Epidermal melanocyte (primary cell): ENCODE measurements at regions not wholly inside any gene's neighbourhood (a gene's known extent, or its start where the extent isn't known, plus 50 kb on each side); places are given as distances from the start of the nearest gene placed in this dataset.

ENCODE experiments used
- DNase-seq: peaks from one replicate; pipeline ENCODE4 v3.0.0; 2011; ENCODE audit warnings: low spot score; ENCODE audit not compliant: insufficient read length

GRCh38 chr15:97563516-97563915 lies 397.0 kb upstream of the ARRDC4 start:
- no peak for DNase-seq

- DNase-seq, result no peak
Observed at GRCh38 chr15:97566961-97567360, 393.5 kb upstream of the ARRDC4 start.

GRCh38 chr15:97567411-97567810 lies 393.1 kb upstream of the ARRDC4 start:
- no peak for DNase-seq

- no peak for DNase-seq
Observed at GRCh38 chr15:97576929-97577645, 383.4 kb upstream of the ARRDC4 start.

GRCh38 chr15:97585408-97585807 lies 375.1 kb upstream of the ARRDC4 start:
- no peak for DNase-seq

GRCh38 chr15:97592778-97593177 lies 367.7 kb upstream of the ARRDC4 start:
- DNase-seq, result no peak

GRCh38 chr15:97597801-97598200 lies 362.7 kb upstream of the ARRDC4 start:
- DNase-seq, result no peak

GRCh38 chr15:97598353-97598798 lies 362.1 kb upstream of the ARRDC4 start:
- DNase-seq, result no peak

- DNase-seq, result no peak
Observed at GRCh38 chr15:97600190-97600589, 360.3 kb upstream of the ARRDC4 start.

- DNase-seq, result no peak
Observed at GRCh38 chr15:97604677-97605076, 355.8 kb upstream of the ARRDC4 start.

GRCh38 chr15:97615114-97615513 lies 345.4 kb upstream of the ARRDC4 start:
- no peak for DNase-seq

GRCh38 chr15:97623091-97623661 lies 337.3 kb upstream of the ARRDC4 start:
- DNase-seq, result no peak

GRCh38 chr15:97627634-97628033 lies 332.9 kb upstream of the ARRDC4 start:
- no peak for DNase-seq

- no peak for DNase-seq
Observed at GRCh38 chr15:97645758-97646157, 314.7 kb upstream of the ARRDC4 start.

- DNase-seq, result no peak
Observed at GRCh38 chr15:97648728-97649127, 311.8 kb upstream of the ARRDC4 start.

GRCh38 chr15:97652041-97652440 lies 308.5 kb upstream of the ARRDC4 start:
- DNase-seq, result no peak

GRCh38 chr15:97652700-97653167 lies 307.8 kb upstream of the ARRDC4 start:
- DNase-seq, result no peak

GRCh38 chr15:97653896-97654295 lies 306.6 kb upstream of the ARRDC4 start:
- DNase-seq, result no peak

- DNase-seq, result no peak
Observed at GRCh38 chr15:97654481-97655076, 305.9 kb upstream of the ARRDC4 start.

- no peak for DNase-seq
Observed at GRCh38 chr15:97661796-97662195, 298.7 kb upstream of the ARRDC4 start.

GRCh38 chr15:97672586-97672985 lies 287.9 kb upstream of the ARRDC4 start:
- no peak for DNase-seq

- DNase-seq, result no peak
Observed at GRCh38 chr15:97678656-97679055, 281.8 kb upstream of the ARRDC4 start.
